ENCODE measurements at regions not wholly inside any gene's neighbourhood (a gene's known extent, or its start where the extent isn't known, plus 50 kb on each side); places are given as distances from the start of the nearest gene placed in this dataset.
A peak's percentile ranks its signal among the peaks of the same experiment; 100 is the strongest.

DNA sequence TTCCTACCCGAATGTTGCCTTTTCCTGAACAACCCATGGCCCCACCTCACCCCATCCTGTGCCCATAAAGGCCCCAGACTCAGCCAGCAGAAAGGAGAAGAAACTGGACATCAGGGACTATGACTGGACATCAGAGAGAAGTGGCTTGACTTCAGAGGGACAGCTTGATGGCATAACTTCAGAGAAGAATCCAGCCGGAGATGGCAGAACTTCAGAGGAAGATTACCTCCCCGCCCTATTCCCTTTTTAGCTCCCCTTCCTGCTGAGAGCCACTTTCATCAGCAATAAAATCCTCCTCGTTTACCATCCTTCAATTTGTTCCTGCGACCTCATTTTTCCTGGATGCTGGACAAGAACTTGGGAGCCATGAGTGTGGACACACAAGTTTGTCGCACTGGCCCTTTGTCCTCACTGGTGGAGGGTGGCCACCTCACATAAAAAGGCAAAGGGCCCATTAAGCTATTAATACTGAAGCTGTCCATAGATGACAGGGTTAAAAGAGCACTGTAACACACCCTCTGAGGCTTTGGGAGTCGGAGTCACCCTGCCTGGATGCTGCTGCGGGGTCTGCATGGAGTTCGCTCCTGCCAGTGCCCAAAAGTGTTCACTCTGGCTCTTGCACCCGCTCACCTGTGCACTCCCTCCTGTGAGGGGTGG lies 260.4 kb downstream of the SLITRK1 start:
- WGBS (ENCODE audit: missing lambda C conversion rate): 34% methylated on average over 6 of the region's 10 CpGs

DNA sequence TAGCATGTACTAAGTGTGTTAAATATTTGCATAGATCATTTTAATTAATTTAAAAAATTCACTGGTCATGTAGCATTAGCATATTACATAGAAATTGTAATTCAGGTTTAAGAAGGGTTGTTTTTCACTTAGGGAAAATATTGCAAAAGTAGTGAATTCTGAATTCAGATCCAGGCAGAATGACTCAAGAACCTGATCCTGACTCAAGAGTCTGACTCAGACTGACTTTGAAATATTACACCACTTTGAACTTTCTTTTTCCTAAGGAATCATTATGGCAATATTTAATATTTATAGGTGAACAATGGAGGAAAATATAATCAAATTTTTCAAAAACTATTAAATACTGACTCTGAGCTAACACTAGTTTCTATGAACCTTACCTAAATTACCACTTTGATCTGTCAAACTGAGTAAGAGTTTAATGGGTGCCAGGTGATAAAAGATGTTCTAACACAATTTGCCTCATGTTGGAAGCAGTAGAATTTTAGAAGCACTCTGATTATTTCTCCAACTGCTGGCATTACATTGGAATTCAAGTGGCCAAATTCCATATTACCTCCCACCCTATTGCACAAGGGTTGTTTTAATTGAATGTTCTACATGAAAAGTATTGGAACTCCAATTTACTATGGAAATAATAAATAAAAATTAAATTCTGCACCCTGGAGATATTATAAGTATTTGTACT lies 261.6 kb downstream of the SLITRK1 start:
- Histone ChIP-seq H3K9me3 (no peaks in the 10 kb centered on the region), H3K4me2 (no peak overlapping the region), H3K27ac (no peak overlapping the region), H3K4me1 (no peaks in the 10 kb centered on the region), H3K4me3 (no peak overlapping the region)
- FAIRE-seq (no peak), ATAC-seq (no peak), DNase-seq (ENCODE audit: low read depth in 1 of 2, low spot score in 1 of 2) (no peak)
- no peak for TF ChIP-seq NFE2L2 (conservative IDR thresholded peaks at IDR 0.05; ENCODE audit: low read length)
- TF ChIP-seq ZSCAN20 (CRISPR knock-in tag; IDR thresholded peaks at IDR 0.05): no peak
- no peak for TF ChIP-seq HOXA7 (CRISPR knock-in tag; IDR thresholded peaks at IDR 0.05)
- no peak for TF ChIP-seq KDM1A (IDR thresholded peaks at IDR 0.05; ENCODE audit: low read depth)
- no peak for TF ChIP-seq POLR2A (IDR thresholded peaks at IDR 0.05; ENCODE audit: low read length)
- no peak for TF ChIP-seq CHD2 (IDR thresholded peaks at IDR 0.05; ENCODE audit: low read length, partially characterized antibody)
- no peak for TF ChIP-seq ZFP36 (IDR thresholded peaks at IDR 0.05; ENCODE audit: borderline replicate concordance, partially characterized antibody)
- no peak for TF ChIP-seq MYC (IDR thresholded peaks at IDR 0.05; ENCODE audit: borderline replicate concordance, low read length)
- TF ChIP-seq, protein P1, sequence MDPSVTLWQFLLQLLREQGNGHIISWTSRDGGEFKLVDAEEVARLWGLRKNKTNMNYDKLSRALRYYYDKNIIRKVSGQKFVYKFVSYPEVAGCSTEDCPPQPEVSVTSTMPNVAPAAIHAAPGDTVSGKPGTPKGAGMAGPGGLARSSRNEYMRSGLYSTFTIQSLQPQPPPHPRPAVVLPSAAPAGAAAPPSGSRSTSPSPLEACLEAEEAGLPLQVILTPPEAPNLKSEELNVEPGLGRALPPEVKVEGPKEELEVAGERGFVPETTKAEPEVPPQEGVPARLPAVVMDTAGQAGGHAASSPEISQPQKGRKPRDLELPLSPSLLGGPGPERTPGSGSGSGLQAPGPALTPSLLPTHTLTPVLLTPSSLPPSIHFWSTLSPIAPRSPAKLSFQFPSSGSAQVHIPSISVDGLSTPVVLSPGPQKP (IDR thresholded peaks at IDR 0.05; ENCODE audit: low read depth, low read length): no peak
- no peak for TF ChIP-seq EHF (CRISPR knock-in tag; IDR thresholded peaks at IDR 0.05)
- no peak for TF ChIP-seq FOSB (CRISPR knock-in tag; IDR thresholded peaks at IDR 0.05)
- no peak for TF ChIP-seq POLR2AphosphoS2 (conservative IDR thresholded peaks at IDR 0.05; ENCODE audit: low read length)
- TF ChIP-seq, protein P2, sequence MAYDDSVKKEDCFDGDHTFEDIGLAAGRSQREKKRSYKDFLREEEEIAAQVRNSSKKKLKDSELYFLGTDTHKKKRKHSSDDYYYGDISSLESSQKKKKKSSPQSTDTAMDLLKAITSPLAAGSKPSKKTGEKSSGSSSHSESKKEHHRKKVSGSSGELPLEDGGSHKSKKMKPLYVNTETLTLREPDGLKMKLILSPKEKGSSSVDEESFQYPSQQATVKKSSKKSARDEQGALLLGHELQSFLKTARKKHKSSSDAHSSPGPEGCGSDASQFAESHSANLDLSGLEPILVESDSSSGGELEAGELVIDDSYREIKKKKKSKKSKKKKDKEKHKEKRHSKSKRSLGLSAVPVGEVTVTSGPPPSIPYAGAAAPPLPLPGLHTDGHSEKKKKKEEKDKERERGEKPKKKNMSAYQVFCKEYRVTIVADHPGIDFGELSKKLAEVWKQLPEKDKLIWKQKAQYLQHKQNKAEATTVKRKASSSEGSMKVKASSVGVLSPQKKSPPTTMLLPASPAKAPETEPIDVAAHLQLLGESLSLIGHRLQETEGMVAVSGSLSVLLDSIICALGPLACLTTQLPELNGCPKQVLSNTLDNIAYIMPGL (CRISPR knock-in tag; IDR thresholded peaks at IDR 0.05; ENCODE audit: borderline replicate concordance): no peak
- ChIA-PET POLR2A (no interaction called here), CTCF (no interaction called here)

More for the DNA sequence above, 260.4 kb downstream of the SLITRK1 start:
- DNase-seq (ENCODE audit: low read depth in 1 of 2, low spot score in 1 of 2): no peak
- CTCF ChIA-PET: no interaction called here
- POLR2A ChIA-PET: no interaction called here
- no peak overlapping the region for H3K27ac ChIP-seq
- no peaks in the 10 kb centered on the region for H3K4me1 ChIP-seq
- FAIRE-seq: no peak
- no peak overlapping the region for H3K4me3 ChIP-seq
- H3K9me3 ChIP-seq: no peaks in the 10 kb centered on the region
- TF ChIP-seq MAFK (IDR thresholded peaks at IDR 0.05; ENCODE audit: partially characterized antibody) (no peak), HOXA7 (CRISPR knock-in tag; IDR thresholded peaks at IDR 0.05) (no peak), EP300 (IDR thresholded peaks at IDR 0.05) (no peak), NFE2L2 (conservative IDR thresholded peaks at IDR 0.05; ENCODE audit: low read length) (no peak), POLR2AphosphoS2 (conservative IDR thresholded peaks at IDR 0.05; ENCODE audit: low read length) (no peak), TFCP2L1 (CRISPR knock-in tag; IDR thresholded peaks at IDR 0.05) (no peak), SMC3 (IDR thresholded peaks at IDR 0.05) (no peak), JUNB (IDR thresholded peaks at IDR 0.05) (no peak)
- no peak overlapping the region for H3K4me2 ChIP-seq
- ATAC-seq: no peak

DNA sequence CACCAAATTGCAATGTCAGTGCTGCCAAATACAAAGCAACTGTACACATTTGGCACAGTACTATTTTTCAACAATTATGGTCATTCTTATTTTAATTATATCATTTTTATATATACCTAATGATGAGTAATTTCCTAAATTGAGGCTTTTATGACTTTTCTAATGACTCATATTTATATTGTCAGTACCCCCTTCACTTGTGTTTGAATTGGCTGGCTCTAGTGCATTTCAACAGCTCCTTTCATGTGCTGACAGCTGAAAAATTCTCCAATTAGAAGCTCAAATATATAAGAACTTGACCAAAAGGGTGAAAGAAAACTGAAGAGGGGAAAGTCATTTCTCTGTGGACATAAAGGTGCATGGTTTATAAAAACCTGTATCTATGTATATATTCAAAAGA lies 263.3 kb downstream of the SLITRK1 start:
- FAIRE-seq: no peak
- POLR2A ChIA-PET: no interaction called here
- Histone ChIP-seq H3K27ac (no peak overlapping the region), H3K4me3 (no peak overlapping the region), H3K4me1 (no peaks in the 10 kb centered on the region), H3K4me2 (no peak overlapping the region), H3K9me3 (no peaks in the 10 kb centered on the region)
- TF ChIP-seq FOSB (CRISPR knock-in tag; IDR thresholded peaks at IDR 0.05) (no peak), NFE2L2 (conservative IDR thresholded peaks at IDR 0.05; ENCODE audit: low read length) (no peak), ZC3H11A (IDR thresholded peaks at IDR 0.05) (no peak), EHMT2 (IDR thresholded peaks at IDR 0.05; ENCODE audit: low read depth) (no peak), GATA3 (IDR thresholded peaks at IDR 0.05; ENCODE audit: borderline replicate concordance) (no peak), EP300 (IDR thresholded peaks at IDR 0.05) (no peak), FOSL2 (IDR thresholded peaks at IDR 0.05) (no peak), FOSL2 (CRISPR knock-in tag; IDR thresholded peaks at IDR 0.05) (0 out of 2 replicates have a peak, but pooled peaks have one; percentile 9), PHF8 (IDR thresholded peaks at IDR 0.05; ENCODE audit: borderline replicate concordance, low read depth) (no peak)
- TF ChIP-seq, protein P3, sequence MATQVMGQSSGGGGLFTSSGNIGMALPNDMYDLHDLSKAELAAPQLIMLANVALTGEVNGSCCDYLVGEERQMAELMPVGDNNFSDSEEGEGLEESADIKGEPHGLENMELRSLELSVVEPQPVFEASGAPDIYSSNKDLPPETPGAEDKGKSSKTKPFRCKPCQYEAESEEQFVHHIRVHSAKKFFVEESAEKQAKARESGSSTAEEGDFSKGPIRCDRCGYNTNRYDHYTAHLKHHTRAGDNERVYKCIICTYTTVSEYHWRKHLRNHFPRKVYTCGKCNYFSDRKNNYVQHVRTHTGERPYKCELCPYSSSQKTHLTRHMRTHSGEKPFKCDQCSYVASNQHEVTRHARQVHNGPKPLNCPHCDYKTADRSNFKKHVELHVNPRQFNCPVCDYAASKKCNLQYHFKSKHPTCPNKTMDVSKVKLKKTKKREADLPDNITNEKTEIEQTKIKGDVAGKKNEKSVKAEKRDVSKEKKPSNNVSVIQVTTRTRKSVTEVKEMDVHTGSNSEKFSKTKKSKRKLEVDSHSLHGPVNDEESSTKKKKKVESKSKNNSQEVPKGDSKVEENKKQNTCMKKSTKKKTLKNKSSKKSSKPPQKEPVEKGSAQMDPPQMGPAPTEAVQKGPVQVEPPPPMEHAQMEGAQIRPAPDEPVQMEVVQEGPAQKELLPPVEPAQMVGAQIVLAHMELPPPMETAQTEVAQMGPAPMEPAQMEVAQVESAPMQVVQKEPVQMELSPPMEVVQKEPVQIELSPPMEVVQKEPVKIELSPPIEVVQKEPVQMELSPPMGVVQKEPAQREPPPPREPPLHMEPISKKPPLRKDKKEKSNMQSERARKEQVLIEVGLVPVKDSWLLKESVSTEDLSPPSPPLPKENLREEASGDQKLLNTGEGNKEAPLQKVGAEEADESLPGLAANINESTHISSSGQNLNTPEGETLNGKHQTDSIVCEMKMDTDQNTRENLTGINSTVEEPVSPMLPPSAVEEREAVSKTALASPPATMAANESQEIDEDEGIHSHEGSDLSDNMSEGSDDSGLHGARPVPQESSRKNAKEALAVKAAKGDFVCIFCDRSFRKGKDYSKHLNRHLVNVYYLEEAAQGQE (IDR thresholded peaks at IDR 0.05): no peak
- CTCF ChIA-PET: no interaction called here
- no peak for DNase-seq (ENCODE audit: low read depth in 1 of 2, low spot score in 1 of 2)
- ATAC-seq: no peak

Measured in A549 (cell line).